NCI-H1694 (cell line): ENCODE measurements at regions not wholly inside any gene's neighbourhood (a gene's known extent, or its start where the extent isn't known, plus 50 kb on each side); places are given as distances from the start of the nearest gene placed in this dataset.
"Not testable (repeated sequence)": the region's sequence is repeated elsewhere in the genome, so short reads cannot be mapped to it uniquely, and the experiment has no call there.

Source experiments
- DNase-seq: peaks from one replicate; lab custom pipeline; 2025; lab: John Stamatoyannopoulos, UW

- DNase-seq: no peak
Measured at GRCh38 chr14:83559721-83560120, 1970.2 kb upstream of the FLRT2 start.

DNA sequence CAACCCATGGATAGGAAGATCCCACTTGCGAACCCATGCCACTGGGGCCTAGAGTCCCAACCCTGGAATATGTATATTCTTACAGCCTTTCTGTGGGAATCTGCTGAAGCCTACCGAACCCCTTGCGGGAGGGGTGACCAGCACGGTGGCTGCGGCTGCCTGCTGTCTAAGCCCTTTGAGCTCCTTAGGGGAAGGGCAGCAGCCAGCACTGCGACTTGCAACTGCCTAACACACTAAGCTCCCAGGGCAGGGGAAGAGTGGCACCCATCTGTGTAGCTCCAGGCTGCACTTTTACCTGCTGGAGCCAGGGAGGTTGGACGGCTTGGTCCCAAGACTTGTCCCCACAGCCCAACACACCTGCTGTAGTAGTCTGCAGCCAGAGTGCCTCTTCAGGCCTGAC lies 1968.7 kb upstream of the FLRT2 start:
- DNase-seq: no peak

DNA sequence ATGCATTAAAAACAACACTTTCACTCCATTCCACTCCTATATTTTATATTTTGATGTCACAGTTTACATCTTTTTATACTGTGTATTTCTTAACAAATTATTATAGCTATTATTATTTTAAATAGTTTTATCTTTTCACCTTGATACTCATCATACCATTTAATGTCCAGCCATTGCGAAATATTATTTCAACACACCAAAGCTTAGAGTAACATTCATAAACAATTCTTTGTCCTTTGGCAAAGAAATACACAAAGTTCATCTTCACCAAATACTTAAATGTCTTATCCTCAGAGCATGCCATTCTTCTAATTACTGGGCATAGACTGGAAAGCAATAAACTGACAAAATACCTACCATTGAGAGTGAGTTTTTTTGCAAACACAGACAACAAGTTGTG lies 1963.4 kb upstream of the FLRT2 start:
- no peak for DNase-seq

DNA sequence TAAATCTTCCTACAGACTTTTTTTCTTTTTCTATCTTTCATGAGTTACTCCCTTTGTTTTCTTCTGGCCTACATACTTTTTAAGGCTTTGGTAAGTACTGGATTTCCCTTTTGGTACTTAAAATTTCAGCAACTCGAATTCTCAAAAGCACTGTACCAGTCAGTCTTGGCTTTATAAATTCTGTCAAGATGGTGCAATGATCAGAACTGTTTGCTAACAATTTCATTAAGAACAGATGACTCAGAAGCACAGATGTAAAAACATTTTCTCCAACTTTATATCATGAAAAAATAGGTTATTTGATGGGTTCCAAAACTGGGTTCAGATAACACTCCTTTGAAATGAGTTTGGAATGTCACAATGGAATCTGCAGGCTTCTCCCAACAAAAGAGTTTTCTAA lies 1961.8 kb upstream of the FLRT2 start:
- no peak for DNase-seq

GRCh38 chr14:83575301-83575700 lies 1954.6 kb upstream of the FLRT2 start:
- no peak for DNase-seq

DNA sequence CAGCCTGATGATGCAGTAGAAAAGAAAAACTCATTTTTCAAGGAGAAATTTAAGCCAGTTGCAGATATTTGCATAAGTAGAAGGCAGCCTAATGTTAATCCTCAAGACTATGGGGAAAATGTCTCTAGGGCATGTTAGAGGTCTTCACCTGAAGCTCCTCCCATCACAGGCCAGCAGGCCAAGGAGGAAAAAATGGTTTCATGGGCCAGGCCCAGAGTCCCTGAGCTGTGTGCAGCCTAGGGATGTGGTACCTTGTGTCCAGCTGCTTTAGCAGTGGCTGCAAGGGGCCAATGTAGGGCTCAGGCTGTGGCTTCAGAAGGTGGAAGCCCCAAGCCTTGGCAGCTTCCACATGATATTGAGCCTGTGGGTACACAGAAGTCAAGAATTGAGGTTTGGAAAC lies 1946.7 kb upstream of the FLRT2 start:
- no peak for DNase-seq

DNA sequence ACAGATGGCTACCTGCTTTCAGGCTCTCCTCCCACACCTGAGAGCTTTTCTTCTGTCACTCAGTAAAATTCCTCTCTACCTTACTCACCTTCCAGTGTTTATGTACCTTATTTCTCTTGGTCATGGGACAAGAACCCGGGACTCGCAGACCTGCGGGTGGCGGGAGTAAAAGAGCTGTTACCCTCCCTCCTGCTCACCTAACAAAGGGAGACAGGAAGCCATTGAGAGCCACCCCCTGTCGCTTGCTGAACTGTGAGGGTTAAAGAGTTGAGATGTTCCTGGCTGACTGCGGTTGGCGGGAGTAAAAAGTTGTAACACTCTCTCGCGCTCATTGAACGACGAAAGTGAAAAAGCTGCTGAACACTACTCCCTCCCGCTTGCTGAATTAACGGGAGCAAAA lies 1935.1 kb upstream of the FLRT2 start:
- DNase-seq: no peak

- no peak for DNase-seq
Measured at GRCh38 chr14:83607682-83608081, 1922.3 kb upstream of the FLRT2 start.

DNA sequence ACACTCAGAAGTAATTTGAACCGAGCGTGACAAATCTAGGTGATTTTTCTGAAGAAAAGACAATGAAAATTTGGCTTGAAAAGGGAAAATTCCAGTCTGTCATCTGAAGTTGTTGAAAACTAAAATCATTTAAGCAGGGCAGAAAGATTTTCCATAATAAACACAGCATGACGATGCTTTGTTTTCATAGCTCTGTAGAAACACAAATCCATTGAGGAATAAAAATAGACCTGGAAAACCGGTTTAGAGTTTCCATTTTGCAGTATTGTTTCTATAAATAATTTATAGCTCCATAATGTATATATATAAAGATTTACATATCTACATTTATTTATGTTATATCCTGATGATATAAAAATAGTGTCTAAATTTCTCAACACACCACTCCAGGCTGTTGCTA lies 1918.5 kb upstream of the FLRT2 start:
- no peak for DNase-seq

DNA sequence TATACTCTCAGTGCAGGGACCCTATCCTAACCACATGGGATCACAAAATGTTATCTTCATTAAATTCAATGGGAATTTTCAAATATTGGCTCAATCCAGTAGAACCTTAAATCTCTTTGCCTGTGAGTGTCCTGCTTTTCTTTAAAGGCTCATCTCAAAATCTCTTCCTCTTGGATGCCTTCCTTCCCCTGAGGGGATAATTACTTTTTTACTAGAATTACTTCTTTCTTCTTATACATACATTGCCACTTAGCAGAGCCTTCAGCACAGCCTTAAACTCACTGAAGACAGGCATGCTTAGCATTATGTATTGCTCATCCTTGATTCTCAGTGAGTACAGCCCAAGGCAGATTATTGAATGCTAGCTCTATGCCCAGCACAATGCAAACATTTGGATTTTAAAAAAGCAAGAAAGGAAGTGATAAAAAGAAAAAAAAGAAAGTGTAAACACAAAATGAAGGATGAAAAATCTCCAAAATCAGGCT lies 1918.0 kb upstream of the FLRT2 start:
- no peak for DNase-seq

- DNase-seq: no peak
Measured at GRCh38 chr14:83614956-83615355, 1915.0 kb upstream of the FLRT2 start.

DNA sequence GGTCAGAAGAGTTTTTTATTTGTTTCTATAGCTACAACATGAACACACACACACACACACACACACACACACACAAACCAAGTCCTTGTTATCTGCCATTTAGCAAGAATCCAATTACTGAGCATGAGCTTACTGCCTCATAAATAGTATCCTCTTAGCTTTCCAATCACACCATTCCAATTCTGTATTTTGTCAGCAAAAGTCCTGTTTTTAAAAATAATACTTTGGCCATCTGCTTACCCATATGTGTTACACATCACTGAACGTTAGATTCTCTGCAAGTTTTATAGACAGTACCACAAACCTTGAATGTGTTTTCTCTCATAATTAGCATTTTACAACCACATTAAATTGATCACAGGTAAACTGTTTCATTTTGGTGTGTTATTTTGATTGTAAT lies 1905.4 kb upstream of the FLRT2 start:
- peak; percentile 83 for DNase-seq

GRCh38 chr14:83632375-83632774 lies 1897.6 kb upstream of the FLRT2 start:
- DNase-seq: no peak

DNA sequence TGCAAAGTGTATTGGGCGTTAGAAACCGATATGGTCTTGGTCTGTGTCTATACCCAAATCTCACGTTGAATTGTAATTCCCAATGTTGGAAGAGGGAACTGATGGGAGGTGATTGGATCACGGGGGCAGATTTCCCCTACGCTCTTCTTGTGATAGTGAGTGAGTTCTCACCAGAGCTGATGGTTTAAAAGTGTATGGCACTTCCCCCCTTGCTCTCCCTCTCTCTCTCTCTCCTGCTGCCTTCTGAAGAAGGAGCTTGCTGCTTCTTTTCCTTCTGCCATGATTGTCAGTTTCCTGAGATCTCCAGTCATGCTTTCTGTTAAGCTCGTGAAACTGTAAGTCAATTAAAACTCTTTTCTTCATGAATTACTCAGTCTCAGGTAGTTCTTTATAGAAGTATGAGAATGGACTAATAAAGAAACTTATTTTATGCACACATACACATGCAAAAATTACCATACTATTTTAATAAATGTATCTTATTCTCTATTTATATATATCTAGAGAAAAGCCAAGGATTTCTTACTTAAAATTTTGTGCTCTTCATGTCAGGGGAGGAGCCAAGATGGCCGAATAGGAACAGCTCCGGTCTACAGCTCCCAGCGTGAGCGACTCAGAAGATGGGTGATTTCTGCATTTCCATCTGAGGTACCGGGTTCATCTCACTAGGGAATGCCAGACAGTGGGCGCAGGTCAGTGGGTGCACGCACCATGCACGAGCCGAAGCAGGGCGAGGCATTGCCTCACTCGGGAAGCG lies 1891.0 kb upstream of the FLRT2 start:
- DNase-seq: no peak

DNA sequence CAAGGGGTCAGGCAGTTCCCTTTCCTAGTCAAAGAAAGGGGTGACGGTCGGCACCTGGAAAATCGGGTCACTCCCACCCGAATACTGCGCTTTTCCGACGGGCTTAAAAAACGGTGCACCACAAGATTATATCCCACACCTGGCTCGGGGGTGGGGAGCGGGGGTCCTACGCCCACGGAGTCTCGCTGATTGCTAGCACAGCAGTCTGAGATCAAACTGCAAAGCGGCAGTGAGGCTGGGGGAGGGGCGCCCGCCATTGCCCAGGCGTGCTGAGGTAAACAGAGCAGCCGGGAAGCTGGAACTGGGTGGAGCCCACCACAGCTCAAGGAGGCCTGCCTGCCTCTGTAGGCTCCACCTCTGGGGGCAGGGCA lies 1890.5 kb upstream of the FLRT2 start:
- not testable (repeated sequence) for DNase-seq

GRCh38 chr14:83646228-83646627 lies 1883.7 kb upstream of the FLRT2 start:
- DNase-seq: no peak

- DNase-seq: no peak
Measured at GRCh38 chr14:83660597-83660996, 1869.3 kb upstream of the FLRT2 start.

DNA sequence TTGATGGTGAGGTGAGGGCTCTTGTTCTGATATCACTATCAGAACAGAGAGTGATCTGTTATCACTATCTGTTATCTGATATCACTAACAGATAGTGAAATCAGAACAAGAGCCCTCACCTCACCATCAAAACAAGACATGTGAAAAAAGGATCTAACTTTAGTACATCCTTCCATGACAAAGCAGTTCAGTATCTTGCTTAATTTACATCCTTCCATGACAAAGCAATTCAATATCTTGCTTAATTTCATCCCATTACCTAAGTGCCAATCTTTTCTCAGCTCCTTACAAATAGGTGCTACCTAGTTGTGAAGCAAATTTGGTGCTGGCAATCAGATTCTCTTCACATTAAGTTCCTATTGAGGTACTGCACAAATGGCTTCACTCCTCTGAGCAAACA lies 1865.6 kb upstream of the FLRT2 start:
- no peak for DNase-seq

DNA sequence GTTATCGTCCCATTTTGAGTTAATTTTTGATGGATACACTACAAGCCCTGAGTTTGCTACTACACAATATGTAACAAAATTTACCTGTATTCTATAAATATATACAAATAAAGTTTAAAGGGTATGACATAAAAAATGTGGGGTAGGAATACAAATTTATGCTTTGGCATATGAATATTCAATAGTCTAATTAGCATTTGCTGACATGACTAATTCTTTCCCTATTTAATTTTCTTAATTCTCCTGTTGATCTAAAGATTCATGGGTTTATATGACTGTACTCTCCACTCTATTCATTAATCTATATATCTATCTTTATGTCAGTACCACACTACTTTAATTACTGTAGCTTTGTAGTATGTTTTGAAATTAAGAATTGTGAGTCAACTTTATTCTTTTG lies 1840.7 kb upstream of the FLRT2 start:
- DNase-seq: no peak

DNA sequence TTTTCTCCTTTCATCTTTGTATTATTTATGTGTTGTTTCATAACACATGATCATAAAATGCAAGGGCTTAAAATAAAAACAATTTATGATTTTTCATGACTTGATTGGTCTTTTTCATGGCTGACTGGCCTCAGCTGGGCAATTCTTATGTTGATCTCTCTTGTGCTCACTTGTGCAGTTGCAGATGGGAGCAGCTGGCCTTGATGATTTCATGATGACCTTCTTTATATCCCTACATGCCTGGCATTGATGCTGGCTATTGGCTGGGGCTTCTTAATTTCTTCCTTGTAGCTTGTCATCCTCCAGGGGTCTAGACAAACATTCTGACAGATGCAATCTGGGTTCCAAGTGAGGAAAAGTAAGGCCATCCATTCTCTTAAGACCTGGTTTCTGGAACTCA lies 1832.8 kb upstream of the FLRT2 start:
- DNase-seq: no peak

GRCh38 chr14:83702619-83703018 lies 1827.3 kb upstream of the FLRT2 start:
- no peak for DNase-seq

DNA sequence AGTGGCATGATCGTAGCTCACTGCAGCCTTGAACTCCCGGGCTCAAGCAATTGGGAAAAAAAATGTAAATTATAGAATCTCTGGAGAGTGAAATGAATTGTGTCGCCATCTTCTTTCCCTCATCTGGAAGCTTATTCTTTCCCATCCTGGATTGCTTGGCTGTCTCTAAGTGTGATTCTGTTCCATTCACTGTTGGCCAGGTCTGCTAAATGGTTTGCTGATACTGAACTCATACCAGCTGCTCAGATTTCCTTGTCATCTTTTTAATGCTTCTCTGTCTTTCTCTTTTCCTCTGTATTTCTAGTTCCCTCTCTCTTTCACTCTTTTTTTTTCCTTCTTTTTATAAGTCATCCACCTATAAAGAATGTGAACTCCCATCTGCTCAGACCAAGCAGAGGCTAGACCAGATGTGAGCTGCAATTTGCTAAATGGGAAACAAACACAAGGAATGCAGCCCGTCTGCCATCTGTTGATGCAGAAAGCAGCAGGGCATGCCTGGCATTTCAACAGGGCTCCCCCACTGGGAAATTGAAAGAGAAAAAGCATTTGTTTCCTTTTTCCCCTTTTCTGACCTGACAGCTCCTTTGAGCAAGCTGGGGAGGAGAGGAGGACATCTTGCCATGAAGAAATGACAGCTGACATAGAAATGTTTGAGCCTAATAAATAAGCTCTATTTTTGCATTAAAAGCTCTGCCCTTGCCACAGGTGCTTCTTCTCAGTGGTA lies 1823.6 kb upstream of the FLRT2 start:
- DNase-seq: peak; percentile 96

GRCh38 chr14:83707056-83707455 lies 1822.9 kb upstream of the FLRT2 start:
- no peak for DNase-seq

GRCh38 chr14:83709116-83709515 lies 1820.8 kb upstream of the FLRT2 start:
- DNase-seq: no peak
